ENCODE measurements at regions not wholly inside any gene's neighbourhood (a gene's known extent, or its start where the extent isn't known, plus 50 kb on each side); places are given as distances from the start of the nearest gene placed in this dataset.
A peak's percentile ranks its signal among the peaks of the same experiment; 100 is the strongest.

GRCh38 chr12:93205361-93205760, 172.4 kb upstream of the NUDT4 start:
- Histone ChIP-seq H3K4me3 (ENCODE audit: low read depth, low read length) (no peak overlapping the region), H3K36me3 (ENCODE audit: insufficient read depth, low read length) (no peaks in the 10 kb centered on the region), H3K4me1 (ENCODE audit: control insufficient read depth, insufficient read depth, low read length, unreplicated experiment) (peaks cover 2% of the 10 kb centered on the region), H3K79me2 (ENCODE audit: control insufficient read depth, insufficient read depth, low read length, unreplicated experiment) (no peaks in the 10 kb centered on the region), H3K27me3 (ENCODE audit: insufficient read depth, low read length) (no peaks in the 10 kb centered on the region), H2AFZ (ENCODE audit: low read length, unreplicated experiment) (no peak overlapping the region), H3K27ac (ENCODE audit: low read depth, low read length) (no peak overlapping the region)

DNA sequence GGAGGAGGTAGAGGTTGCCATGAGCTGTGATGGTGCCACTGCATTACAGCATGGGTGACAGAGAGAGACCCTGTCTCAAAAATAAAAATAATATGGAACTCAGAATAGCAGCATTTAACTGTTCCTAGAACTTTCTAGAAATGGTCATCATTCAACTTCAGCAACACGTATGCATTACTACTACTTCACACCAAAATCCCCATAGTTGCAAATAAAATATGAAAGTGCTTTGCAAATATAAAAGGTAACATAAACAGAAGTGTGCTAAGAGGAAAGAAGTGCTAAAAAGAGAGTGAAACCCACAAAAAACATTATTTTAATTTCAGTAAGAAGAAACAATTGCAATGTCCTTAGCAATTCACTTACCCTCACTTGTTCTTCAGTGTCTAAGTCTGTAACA, 169.7 kb upstream of the NUDT4 start:
- no peak overlapping the region for H2AFZ ChIP-seq (ENCODE audit: low read length, unreplicated experiment)
- H3K4me3 ChIP-seq (ENCODE audit: low read depth, low read length), result no peak overlapping the region
- H3K79me2 ChIP-seq (ENCODE audit: control insufficient read depth, insufficient read depth, low read length, unreplicated experiment), result no peaks in the 10 kb centered on the region
- H3K36me3 ChIP-seq (ENCODE audit: insufficient read depth, low read length), result no peaks in the 10 kb centered on the region
- no peak overlapping the region for H3K27ac ChIP-seq (ENCODE audit: low read depth, low read length)
- H3K4me1 ChIP-seq (ENCODE audit: control insufficient read depth, insufficient read depth, low read length, unreplicated experiment), result no peaks in the 10 kb centered on the region
- no peaks in the 10 kb centered on the region for H3K27me3 ChIP-seq (ENCODE audit: insufficient read depth, low read length)

DNA sequence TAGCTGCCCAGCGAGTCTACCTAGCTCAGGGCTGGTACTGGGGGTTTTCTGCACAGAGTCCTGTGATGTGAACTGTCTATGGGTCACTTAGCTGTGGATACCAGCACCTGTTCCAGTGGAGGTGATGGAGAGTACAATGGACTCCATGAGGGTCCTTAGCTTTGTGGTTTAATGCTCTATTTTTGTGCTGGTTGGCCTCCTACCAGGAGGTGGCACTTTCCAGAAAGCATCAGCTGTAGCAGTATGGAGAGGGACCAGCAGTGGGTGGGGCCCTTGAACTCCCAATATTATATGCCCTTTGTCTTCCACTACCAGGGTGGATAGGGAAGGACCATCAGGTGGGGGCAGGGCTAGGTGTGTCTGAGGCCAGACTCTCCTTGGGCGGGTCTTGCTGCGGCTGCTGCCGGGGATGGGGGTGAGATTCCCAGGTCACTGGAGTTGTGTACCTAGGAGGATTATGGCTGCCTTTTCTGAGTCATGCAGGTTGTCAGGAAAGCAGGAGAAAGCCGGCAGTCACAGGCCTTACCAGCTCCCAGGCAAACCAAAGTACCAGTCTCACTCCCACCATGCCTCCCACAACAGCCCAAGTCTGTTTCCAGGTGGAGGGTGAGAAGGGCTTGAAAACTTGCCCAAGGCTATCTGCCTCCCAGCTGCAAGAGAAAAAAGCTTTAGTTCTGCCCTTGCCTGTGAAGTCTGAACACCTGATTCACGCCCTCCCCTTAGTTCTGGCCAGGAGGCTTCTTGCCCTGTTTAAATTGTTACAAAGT, 163.0 kb upstream of the NUDT4 start:
- Histone ChIP-seq H3K4me3 (ENCODE audit: low read depth, low read length) (no peak overlapping the region), H3K4me1 (ENCODE audit: control insufficient read depth, insufficient read depth, low read length, unreplicated experiment) (no peaks in the 10 kb centered on the region), H3K27me3 (ENCODE audit: insufficient read depth, low read length) (no peaks in the 10 kb centered on the region), H3K36me3 (ENCODE audit: insufficient read depth, low read length) (no peaks in the 10 kb centered on the region), H3K79me2 (ENCODE audit: control insufficient read depth, insufficient read depth, low read length, unreplicated experiment) (no peaks in the 10 kb centered on the region), H3K27ac (ENCODE audit: low read depth, low read length) (no peak overlapping the region), H2AFZ (ENCODE audit: low read length, unreplicated experiment) (no peak overlapping the region)

DNA sequence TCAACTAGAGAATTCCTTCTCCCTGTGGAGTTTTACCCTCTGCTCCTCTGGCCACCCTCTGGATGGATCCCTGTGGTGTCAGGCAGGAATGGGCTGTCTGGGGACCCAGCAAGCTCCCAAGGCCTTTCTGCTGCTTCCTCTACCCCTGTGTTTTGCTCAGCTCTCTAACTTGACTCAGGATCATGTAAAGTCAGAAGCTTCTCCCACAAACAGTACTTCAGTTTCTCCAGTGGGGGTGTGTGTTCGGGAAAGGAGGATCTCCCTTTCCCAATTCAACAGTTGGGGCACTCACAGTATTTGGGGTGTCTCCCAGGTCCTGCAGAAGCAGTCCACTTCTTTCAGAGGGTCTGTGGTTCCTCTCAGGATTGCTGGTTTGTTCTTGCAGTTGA, 162.4 kb upstream of the NUDT4 start:
- Histone ChIP-seq H2AFZ (ENCODE audit: low read length, unreplicated experiment) (no peak overlapping the region), H3K27ac (ENCODE audit: low read depth, low read length) (no peak overlapping the region), H3K4me1 (ENCODE audit: control insufficient read depth, insufficient read depth, low read length, unreplicated experiment) (no peaks in the 10 kb centered on the region), H3K27me3 (ENCODE audit: insufficient read depth, low read length) (no peaks in the 10 kb centered on the region), H3K36me3 (ENCODE audit: insufficient read depth, low read length) (no peaks in the 10 kb centered on the region), H3K4me3 (ENCODE audit: low read depth, low read length) (no peak overlapping the region), H3K79me2 (ENCODE audit: control insufficient read depth, insufficient read depth, low read length, unreplicated experiment) (no peaks in the 10 kb centered on the region)

GRCh38 chr12:93219947-93220346, 157.8 kb upstream of the NUDT4 start:
- H3K36me3 ChIP-seq (ENCODE audit: insufficient read depth, low read length), result no peaks in the 10 kb centered on the region
- H3K4me1 ChIP-seq (ENCODE audit: control insufficient read depth, insufficient read depth, low read length, unreplicated experiment), result peaks cover 12% of the 10 kb centered on the region
- no peak overlapping the region for H2AFZ ChIP-seq (ENCODE audit: low read length, unreplicated experiment)
- H3K4me3 ChIP-seq (ENCODE audit: low read depth, low read length), result no peak overlapping the region
- no peak overlapping the region for H3K27ac ChIP-seq (ENCODE audit: low read depth, low read length)
- no peaks in the 10 kb centered on the region for H3K79me2 ChIP-seq (ENCODE audit: control insufficient read depth, insufficient read depth, low read length, unreplicated experiment)
- H3K27me3 ChIP-seq (ENCODE audit: insufficient read depth, low read length), result no peaks in the 10 kb centered on the region

DNA sequence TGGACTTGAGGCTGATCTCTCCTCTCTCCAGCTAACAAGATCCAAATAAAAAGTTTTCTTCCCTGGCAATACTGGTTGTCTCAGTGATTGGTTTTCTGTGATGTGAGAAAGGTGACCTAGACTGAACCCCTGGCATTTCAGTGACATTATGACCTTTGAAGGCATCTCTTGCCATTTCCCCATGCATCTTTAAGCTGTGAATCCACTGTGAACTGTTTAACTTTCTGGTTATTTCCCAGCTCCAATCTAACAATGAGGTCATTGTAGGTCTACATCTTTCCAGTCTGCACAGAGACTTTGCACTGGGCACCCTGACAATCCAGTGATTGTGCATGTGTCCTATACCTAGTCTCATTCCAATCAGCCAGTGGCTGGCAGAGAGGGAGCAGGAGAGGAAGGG, 155.9 kb upstream of the NUDT4 start:
- no peaks in the 10 kb centered on the region for H3K36me3 ChIP-seq (ENCODE audit: insufficient read depth, low read length)
- H3K79me2 ChIP-seq (ENCODE audit: control insufficient read depth, insufficient read depth, low read length, unreplicated experiment), result no peaks in the 10 kb centered on the region
- no peak overlapping the region for H3K27ac ChIP-seq (ENCODE audit: low read depth, low read length)
- H3K4me3 ChIP-seq (ENCODE audit: low read depth, low read length), result no peak overlapping the region
- no peaks in the 10 kb centered on the region for H3K27me3 ChIP-seq (ENCODE audit: insufficient read depth, low read length)
- peaks cover 12% of the 10 kb centered on the region for H3K4me1 ChIP-seq (ENCODE audit: control insufficient read depth, insufficient read depth, low read length, unreplicated experiment)
- H2AFZ ChIP-seq (ENCODE audit: low read length, unreplicated experiment), result no peak overlapping the region

- Histone ChIP-seq H3K4me1 (ENCODE audit: control insufficient read depth, insufficient read depth, low read length, unreplicated experiment) (peaks cover 12% of the 10 kb centered on the region), H3K27me3 (ENCODE audit: insufficient read depth, low read length) (no peaks in the 10 kb centered on the region), H3K4me3 (ENCODE audit: low read depth, low read length) (no peak overlapping the region), H3K36me3 (ENCODE audit: insufficient read depth, low read length) (peaks cover 6% of the 10 kb centered on the region; the same call in 1 of the 2 replicates), H3K79me2 (ENCODE audit: control insufficient read depth, insufficient read depth, low read length, unreplicated experiment) (no peaks in the 10 kb centered on the region), H3K27ac (ENCODE audit: low read depth, low read length) (peak overlapping the region; percentile 55), H2AFZ (ENCODE audit: low read length, unreplicated experiment) (no peak overlapping the region)
These were observed 154.0 kb upstream of the NUDT4 start for GRCh38 chr12:93223440-93224426.

- H3K79me2 ChIP-seq (ENCODE audit: control insufficient read depth, insufficient read depth, low read length, unreplicated experiment), result no peaks in the 10 kb centered on the region
- no peak overlapping the region for H3K27ac ChIP-seq (ENCODE audit: low read depth, low read length)
- no peak overlapping the region for H2AFZ ChIP-seq (ENCODE audit: low read length, unreplicated experiment)
- H3K4me3 ChIP-seq (ENCODE audit: low read depth, low read length), result no peak overlapping the region
- peaks cover 25% of the 10 kb centered on the region for H3K4me1 ChIP-seq (ENCODE audit: control insufficient read depth, insufficient read depth, low read length, unreplicated experiment)
- H3K27me3 ChIP-seq (ENCODE audit: insufficient read depth, low read length), result no peaks in the 10 kb centered on the region
- H3K36me3 ChIP-seq (ENCODE audit: insufficient read depth, low read length), result peaks cover 6% of the 10 kb centered on the region; the same call in 1 of the 2 replicates
These were observed 152.6 kb upstream of the NUDT4 start for GRCh38 chr12:93225094-93225493.

- no peaks in the 10 kb centered on the region for H3K27me3 ChIP-seq (ENCODE audit: insufficient read depth, low read length)
- H3K4me1 ChIP-seq (ENCODE audit: control insufficient read depth, insufficient read depth, low read length, unreplicated experiment), result peaks cover 29% of the 10 kb centered on the region
- no peak overlapping the region for H3K27ac ChIP-seq (ENCODE audit: low read depth, low read length)
- H2AFZ ChIP-seq (ENCODE audit: low read length, unreplicated experiment), result no peak overlapping the region
- H3K79me2 ChIP-seq (ENCODE audit: control insufficient read depth, insufficient read depth, low read length, unreplicated experiment), result no peaks in the 10 kb centered on the region
- peaks cover 6% of the 10 kb centered on the region; the same call in 1 of the 2 replicates for H3K36me3 ChIP-seq (ENCODE audit: insufficient read depth, low read length)
- no peak overlapping the region for H3K4me3 ChIP-seq (ENCODE audit: low read depth, low read length)
These were observed 151.4 kb upstream of the NUDT4 start for GRCh38 chr12:93226361-93226760.

DNA sequence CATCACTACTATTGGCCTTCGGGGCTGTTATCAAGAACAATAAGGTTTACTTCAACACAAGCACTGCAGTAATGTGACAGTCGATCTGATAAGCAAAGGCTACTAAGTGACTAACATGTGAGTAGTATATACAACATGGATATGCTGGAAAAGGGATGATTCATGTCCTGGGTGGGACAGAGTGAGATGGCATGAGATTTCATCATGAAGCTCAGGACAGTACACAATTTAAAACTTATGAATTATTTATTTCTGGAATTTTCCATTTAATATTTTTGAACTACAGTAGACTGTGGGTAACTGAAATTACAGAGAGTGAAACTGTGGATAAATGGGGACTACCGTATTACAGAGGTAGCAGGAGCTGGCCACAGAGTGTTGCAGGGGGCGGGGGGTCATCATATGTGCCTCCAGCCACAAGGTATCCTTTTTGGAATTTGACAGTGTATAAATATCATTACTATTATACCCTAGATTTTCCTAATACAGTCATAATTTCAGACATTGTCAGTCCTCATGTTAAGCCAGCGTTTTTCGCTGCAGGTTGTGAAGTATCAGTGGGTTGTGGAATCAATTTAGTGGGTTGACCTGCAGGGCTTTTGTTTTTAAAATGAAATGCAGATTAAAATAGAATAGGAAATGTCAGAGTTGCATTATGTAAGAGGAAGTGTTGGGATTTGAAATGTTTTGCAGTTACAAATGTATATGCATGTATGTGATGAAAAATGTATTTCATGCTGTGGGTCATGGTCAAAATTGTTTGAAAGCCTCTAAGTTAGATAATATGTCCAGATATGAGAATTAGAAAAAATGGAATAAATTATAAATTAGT, 148.0 kb upstream of the NUDT4 start:
- Histone ChIP-seq H3K4me3 (ENCODE audit: low read depth, low read length) (peak overlapping the region; percentile 21; the same call in 1 of the 2 replicates), H3K27ac (ENCODE audit: low read depth, low read length) (peak overlapping the region; percentile 80), H2AFZ (ENCODE audit: low read length, unreplicated experiment) (peak overlapping the region; percentile 91), H3K79me2 (ENCODE audit: control insufficient read depth, insufficient read depth, low read length, unreplicated experiment) (no peaks in the 10 kb centered on the region), H3K36me3 (ENCODE audit: insufficient read depth, low read length) (peaks cover 6% of the 10 kb centered on the region; the same call in 1 of the 2 replicates), H3K4me1 (ENCODE audit: control insufficient read depth, insufficient read depth, low read length, unreplicated experiment) (peaks cover 16% of the 10 kb centered on the region), H3K27me3 (ENCODE audit: insufficient read depth, low read length) (no peaks in the 10 kb centered on the region)
